ENCODE measurements at regions not wholly inside any gene's neighbourhood (a gene's known extent, or its start where the extent isn't known, plus 50 kb on each side); places are given as distances from the start of the nearest gene placed in this dataset.

GRCh38 chr2:126990605-126991532, 92.2 kb downstream of the TEX51 start:
- intact Hi-C loops (cut with micrococcal nuclease; ENCODE audit: unreplicated experiment) = no loop called here
- no peaks in the 10 kb centered on the region for H3K4me1 Mint-ChIP-seq (ENCODE audit: low read depth, unreplicated experiment)
- no peak for DNase-seq
- no peaks in the 10 kb centered on the region for H3K9me3 Mint-ChIP-seq (ENCODE audit: low read depth, unreplicated experiment)
- peaks cover 45% of the 10 kb centered on the region for H3K27me3 Mint-ChIP-seq (ENCODE audit: unreplicated experiment)
- BruUV-seq (replicated peaks) = no TSS peak
- H3K36me3 Mint-ChIP-seq (ENCODE audit: insufficient read depth, unreplicated experiment) = no peaks in the 10 kb centered on the region
- CTCF ChIA-PET = interaction anchor here (0.6 kb wide), 1 partner anchor 279 kb away, joined by 3 read pairs; no protein-coding TSS in a partner anchor
- no peak overlapping the region for H3K27ac Mint-ChIP-seq (ENCODE audit: unreplicated experiment)
- no peak overlapping the region for H3K4me3 Mint-ChIP-seq (ENCODE audit: low read depth, unreplicated experiment)
- no peak for TF ChIP-seq CTCF (IDR thresholded peaks at IDR 0.05; ENCODE audit: unreplicated experiment)

GRCh38 chr2:126994340-126994777, 95.7 kb downstream of the TEX51 start:
- intact Hi-C loops (cut with micrococcal nuclease; ENCODE audit: unreplicated experiment) = no loop called here
- BruUV-seq (replicated peaks) = no TSS peak
- no peak for DNase-seq
- CTCF ChIA-PET = no interaction called here
- H3K27ac Mint-ChIP-seq (ENCODE audit: unreplicated experiment) = no peak overlapping the region
- peaks cover 40% of the 10 kb centered on the region for H3K27me3 Mint-ChIP-seq (ENCODE audit: unreplicated experiment)
- H3K36me3 Mint-ChIP-seq (ENCODE audit: insufficient read depth, unreplicated experiment) = no peaks in the 10 kb centered on the region
- H3K4me1 Mint-ChIP-seq (ENCODE audit: low read depth, unreplicated experiment) = no peaks in the 10 kb centered on the region
- no peaks in the 10 kb centered on the region for H3K9me3 Mint-ChIP-seq (ENCODE audit: low read depth, unreplicated experiment)
- H3K4me3 Mint-ChIP-seq (ENCODE audit: low read depth, unreplicated experiment) = no peak overlapping the region
- TF ChIP-seq CTCF (IDR thresholded peaks at IDR 0.05; ENCODE audit: unreplicated experiment) = no peak

- no peak for TF ChIP-seq CTCF (IDR thresholded peaks at IDR 0.05; ENCODE audit: unreplicated experiment)
- no TSS peak for BruUV-seq (replicated peaks)
- intact Hi-C loops (cut with micrococcal nuclease; ENCODE audit: unreplicated experiment) = no loop called here
- H3K4me3 Mint-ChIP-seq (ENCODE audit: low read depth, unreplicated experiment) = no peak overlapping the region
- peaks cover 27% of the 10 kb centered on the region for H3K27me3 Mint-ChIP-seq (ENCODE audit: unreplicated experiment)
- no peaks in the 10 kb centered on the region for H3K9me3 Mint-ChIP-seq (ENCODE audit: low read depth, unreplicated experiment)
- no peaks in the 10 kb centered on the region for H3K36me3 Mint-ChIP-seq (ENCODE audit: insufficient read depth, unreplicated experiment)
- H3K27ac Mint-ChIP-seq (ENCODE audit: unreplicated experiment) = no peak overlapping the region
- H3K4me1 Mint-ChIP-seq (ENCODE audit: low read depth, unreplicated experiment) = no peaks in the 10 kb centered on the region
- DNase-seq = no peak
- CTCF ChIA-PET = interaction anchor here (0.7 kb wide), 1 partner anchor 29 kb away, joined by 4 read pairs; no protein-coding TSS in a partner anchor
Observed at GRCh38 chr2:126995621-126996377, 97.1 kb downstream of the TEX51 start.

- no peak for TF ChIP-seq CTCF (IDR thresholded peaks at IDR 0.05; ENCODE audit: unreplicated experiment)
- no TSS peak for BruUV-seq (replicated peaks)
- H3K9me3 Mint-ChIP-seq (ENCODE audit: low read depth, unreplicated experiment) = no peaks in the 10 kb centered on the region
- peaks cover 27% of the 10 kb centered on the region for H3K27me3 Mint-ChIP-seq (ENCODE audit: unreplicated experiment)
- intact Hi-C loops (cut with micrococcal nuclease; ENCODE audit: unreplicated experiment) = no loop called here
- H3K36me3 Mint-ChIP-seq (ENCODE audit: insufficient read depth, unreplicated experiment) = no peaks in the 10 kb centered on the region
- no peak for DNase-seq
- H3K4me3 Mint-ChIP-seq (ENCODE audit: low read depth, unreplicated experiment) = no peak overlapping the region
- CTCF ChIA-PET = no interaction called here
- H3K27ac Mint-ChIP-seq (ENCODE audit: unreplicated experiment) = no peak overlapping the region
- H3K4me1 Mint-ChIP-seq (ENCODE audit: low read depth, unreplicated experiment) = no peaks in the 10 kb centered on the region
Observed at GRCh38 chr2:126996378-126996699, 97.6 kb downstream of the TEX51 start.
